DMS 273 (cell line): ENCODE measurements at regions not wholly inside any gene's neighbourhood (a gene's known extent, or its start where the extent isn't known, plus 50 kb on each side); places are given as distances from the start of the nearest gene placed in this dataset.
A peak's percentile ranks its signal among the peaks of the same experiment; 100 is the strongest.

Experiments used
- DNase-seq: peaks from one replicate; lab custom pipeline; 2025; ENCODE audit not compliant: unreplicated experiment; lab: John Stamatoyannopoulos, UW

- no peak for DNase-seq
These were observed 68.5 kb upstream of the NXT1 start for GRCh38 chr20:23282111-23282510.

GRCh38 chr20:23279836-23280235 lies 70.8 kb upstream of the NXT1 start:
- no peak for DNase-seq

- no peak for DNase-seq
These were observed 72.4 kb upstream of the NXT1 start for GRCh38 chr20:23278172-23278571.

- DNase-seq, result no peak
These were observed 73.3 kb upstream of the NXT1 start for GRCh38 chr20:23277316-23277715.

- no peak for DNase-seq
These were observed 76.8 kb upstream of the NXT1 start for GRCh38 chr20:23273776-23274175.

GRCh38 chr20:23272176-23273029 lies 78.2 kb upstream of the NXT1 start:
- DNase-seq, result no peak

- DNase-seq, result no peak
These were observed 80.1 kb upstream of the NXT1 start for GRCh38 chr20:23270382-23270911.

- no peak for DNase-seq
These were observed 80.6 kb upstream of the NXT1 start for GRCh38 chr20:23269954-23270353.

- DNase-seq, result peak; percentile 7
These were observed 81.7 kb upstream of the NXT1 start for GRCh38 chr20:23268792-23269354.

GRCh38 chr20:23267909-23268308 lies 82.7 kb upstream of the NXT1 start:
- DNase-seq, result no peak

- no peak for DNase-seq
These were observed 83.8 kb upstream of the NXT1 start for GRCh38 chr20:23266530-23267398.

- DNase-seq, result no peak
These were observed 85.4 kb upstream of the NXT1 start for GRCh38 chr20:23265226-23265625.

GRCh38 chr20:23264545-23264944 lies 86.0 kb upstream of the NXT1 start:
- no peak for DNase-seq

- DNase-seq, result no peak
These were observed 90.3 kb upstream of the NXT1 start for GRCh38 chr20:23260181-23260840.

- DNase-seq, result no peak
These were observed 91.9 kb upstream of the NXT1 start for GRCh38 chr20:23258747-23259121.

GRCh38 chr20:23257848-23258746 lies 92.5 kb upstream of the NXT1 start:
- no peak for DNase-seq

- no peak for DNase-seq
These were observed 93.4 kb upstream of the NXT1 start for GRCh38 chr20:23257106-23257761.

GRCh38 chr20:23255716-23256385 lies 94.7 kb upstream of the NXT1 start:
- no peak for DNase-seq

GRCh38 chr20:23255106-23255505 lies 95.5 kb upstream of the NXT1 start:
- DNase-seq, result no peak
